Endothelial cell of umbilical vein (primary cell): ENCODE measurements at regions not wholly inside any gene's neighbourhood (a gene's known extent, or its start where the extent isn't known, plus 50 kb on each side); places are given as distances from the start of the nearest gene placed in this dataset.

Experiments
- BruUV-seq: library from RNA; stranded (reverse); fragments of 400-500 nt; replicated peaks from 2 replicates; lab custom pipeline; 2021; lab: Mats Ljungman, UMichigan
- CTCF ChIA-PET: fragments of 300-600, 350-600 bp; sonication (Branson Sonifier 250); formaldehyde crosslinking; loops from one replicate; lab custom pipeline; 2021; ENCODE audit warnings: antibody characterized with exemption, inconsistent platforms; lab: Charles Lee
- POLR2A ChIA-PET: fragments of 300-600, 350-600 bp; sonication (Branson Sonifier 250); formaldehyde crosslinking; loops from one replicate; lab custom pipeline; 2021; ENCODE audit warnings: antibody characterized with exemption, inconsistent platforms; lab: Charles Lee
- DNase-seq: peaks from one replicate; pipeline ENCODE4 v3.0.0-alpha.2; 2011; ENCODE audit warnings: low read depth, low spot score
- FAIRE-seq: peaks from 2 replicates; lab custom pipeline; 2011; peaks lifted over from hg19 to GRCh38; lab: Jason Lieb, UNC
- H2AFZ ChIP-seq: 2 replicates; pipeline ENCODE4 v1.6.0; 2012; ENCODE audit warnings: low read depth, low read length, control low read depth, inconsistent platforms
- H3K27ac ChIP-seq: 2 replicates; pipeline ENCODE4 v1.5.1; 2011; ENCODE audit warnings: low read depth, mild to moderate bottlenecking, control low read depth, low read length, moderate library complexity; ENCODE audit not compliant: insufficient read depth
- H3K27me3 ChIP-seq, 2 experiments: 2 replicates each; pipeline versions ENCODE4 v1.6.0 to v1.6.1; 2011; ENCODE audit warnings: low read length in 2 of 2, mixed read lengths in 1 of 2; ENCODE audit not compliant: control insufficient read depth in 2 of 2, insufficient read depth in 2 of 2
- H3K36me3 ChIP-seq, 2 experiments: 2 replicates in 1 of 2; 3 replicates in 1 of 2; pipeline ENCODE4 v1.5.1; 2011; ENCODE audit warnings: low read length in 2 of 2, mild to moderate bottlenecking in 1 of 2, moderate library complexity in 1 of 2; ENCODE audit not compliant: control insufficient read depth in 2 of 2, insufficient read depth in 2 of 2; ENCODE audit errors: extremely low read depth in 1 of 2
- H3K4me1 ChIP-seq: 3 replicates; pipeline ENCODE4 v1.5.1; 2011; ENCODE audit warnings: mild to moderate bottlenecking, low read length; ENCODE audit not compliant: control insufficient read depth, insufficient read depth; ENCODE audit errors: extremely low read depth
- H3K4me2 ChIP-seq: 2 replicates; pipeline ENCODE4 v1.6.1; 2011; ENCODE audit warnings: low read length, control low read depth, mixed read lengths; ENCODE audit not compliant: insufficient read depth
- H3K4me3 ChIP-seq, 3 experiments: fragments of 200-600 bp in 1 of 3; sonication (generic), shearing (Covaris generic) in 1 of 3; replicated peaks in 1 of 3; 2 replicates each; pipeline ENCODE4 v1.5.1; 2011 to 2016; ENCODE audit warnings: control low read depth in 3 of 3, low read length in 3 of 3, mild to moderate bottlenecking in 2 of 3, inconsistent platforms in 1 of 3, low read depth in 1 of 3, moderate library complexity in 1 of 3; ENCODE audit not compliant: insufficient read depth in 1 of 3
- H3K79me2 ChIP-seq: 2 replicates; pipeline ENCODE4 v1.6.0; 2012; ENCODE audit warnings: low read length, inconsistent platforms; ENCODE audit not compliant: control insufficient read depth, insufficient read depth
- H3K9ac ChIP-seq: replicated peaks from 2 replicates; pipeline ENCODE3; 2011; ENCODE audit warnings: low read length, control low read depth; ENCODE audit not compliant: insufficient read depth; ENCODE audit errors: extremely low read depth
- H3K9me1 ChIP-seq: replicated peaks from 3 replicates; pipeline ENCODE4 v1.6.0; 2011; ENCODE audit warnings: mild to moderate bottlenecking, low read length; ENCODE audit not compliant: control insufficient read depth, insufficient read depth; ENCODE audit errors: extremely low read depth
- H3K9me3 ChIP-seq: replicated peaks from 2 replicates; pipeline ENCODE4 v1.5.1; 2012; ENCODE audit warnings: low read length, inconsistent platforms; ENCODE audit not compliant: control insufficient read depth, insufficient read depth
- H4K20me1 ChIP-seq: replicated peaks from 2 replicates; pipeline ENCODE3; 2011; ENCODE audit warnings: mild to moderate bottlenecking, low read length; ENCODE audit not compliant: control insufficient read depth, insufficient read depth; ENCODE audit errors: extremely low read depth
- EZH2 ChIP-seq: IDR thresholded peaks from 2 replicates; pipeline ENCODE4 v1.6.1; 2012; ENCODE audit warnings: borderline replicate concordance, low read depth, mild to moderate bottlenecking, moderate library complexity, low read length, inconsistent platforms; ENCODE audit not compliant: severe bottlenecking
- FOS ChIP-seq: IDR thresholded peaks from 2 replicates; pipeline ENCODE4 v1.6.1; 2011; ENCODE audit warnings: mild to moderate bottlenecking, low read length, moderate library complexity, borderline replicate concordance; ENCODE audit not compliant: insufficient read depth
- GATA2 ChIP-seq: IDR thresholded peaks from 2 replicates; pipeline ENCODE4 v1.7.0; 2011; ENCODE audit warnings: low read depth, mild to moderate bottlenecking, moderate library complexity, mixed read lengths, low read length; ENCODE audit not compliant: insufficient read length, insufficient read depth
- JUN ChIP-seq: IDR thresholded peaks from 2 replicates; pipeline ENCODE4 v1.6.1; 2011; ENCODE audit warnings: borderline replicate concordance, low read depth; ENCODE audit not compliant: insufficient read length, insufficient read depth
- MYC ChIP-seq: IDR thresholded peaks from one replicate; pipeline ENCODE4 v1.6.1; 2011; ENCODE audit warnings: mild to moderate bottlenecking, low read depth, low read length
- POLR2A ChIP-seq: IDR thresholded peaks from 2 replicates; pipeline ENCODE4 v1.6.1; 2012; ENCODE audit warnings: low read depth, mild to moderate bottlenecking, control low read depth, low read length
- POLR2AphosphoS5 ChIP-seq: IDR thresholded peaks from 2 replicates; pipeline ENCODE4 v1.6.1; 2012; ENCODE audit warnings: low read depth, mild to moderate bottlenecking, control low read depth, low read length, moderate library complexity; ENCODE audit not compliant: insufficient read depth
- dilution Hi-C: fragments of 300-500 bp; cut with MboI; formaldehyde crosslinking; loops from one replicate; pipeline ENCODE4 v1.15.0; 2019; ENCODE audit warnings: low sequenced_read_pairs; ENCODE audit not compliant: extremely low pct_ligation_motif_present
- intact Hi-C: fragments of 100-400 bp; cut with micrococcal nuclease; formaldehyde crosslinking; loops from one replicate; pipeline ENCODE4 v1.10.0; 2022
- TF ChIP-seq, protein P1 (sequence below), 2 donors: IDR thresholded peaks; 1 replicate in 1 of 2; 2 replicates in 1 of 2; pipeline ENCODE4 v1.5.1; 2011; ENCODE audit warnings: low read length in 2 of 2, mild to moderate bottlenecking in 2 of 2, moderate library complexity in 2 of 2, control low read depth in 1 of 2, inconsistent platforms in 1 of 2, low read depth in 1 of 2; ENCODE audit not compliant: insufficient read depth in 1 of 2; ENCODE audit errors: extremely low read depth in 1 of 2
- TF ChIP-seq, protein P2 (sequence below): IDR thresholded peaks from 2 replicates; pipeline ENCODE4 v1.6.1; 2011; ENCODE audit not compliant: insufficient read depth, insufficient read length

DNA sequence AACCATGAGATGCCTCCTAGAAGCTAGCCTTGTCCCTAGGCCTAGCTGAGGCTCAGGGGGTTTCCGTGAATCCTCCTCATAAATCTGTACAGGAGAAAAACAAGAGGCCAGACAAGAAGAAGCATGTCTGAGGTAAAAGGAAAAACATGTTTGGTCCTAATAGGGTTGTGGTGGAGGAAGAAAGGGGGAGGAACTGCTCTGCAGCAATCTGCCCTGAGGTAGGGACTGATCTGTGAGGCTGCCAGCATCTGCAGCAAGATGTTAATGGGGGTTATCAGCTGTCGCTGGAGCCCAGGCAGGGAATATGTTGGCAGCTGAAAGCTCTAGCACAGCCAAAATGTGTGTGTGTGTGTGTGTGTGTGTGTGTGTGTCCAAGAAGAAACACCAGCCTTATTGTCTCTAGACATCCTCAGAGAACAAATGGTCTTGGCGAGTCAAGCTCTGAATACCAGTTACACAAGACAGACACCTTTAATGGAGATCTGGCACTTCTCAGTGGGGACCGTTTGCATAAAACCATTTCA lies 218.5 kb downstream of the NUAK1 start:
- no peak overlapping the region for H3K27ac ChIP-seq
- no peak overlapping the region for H3K4me2 ChIP-seq
- DNase-seq (peak; percentile 61), FAIRE-seq (no peak)
- ChIA-PET CTCF (no interaction called here), POLR2A (no interaction called here)
- no peak overlapping the region for H2AFZ ChIP-seq
- H3K4me3 ChIP-seq = no peak overlapping the region
- intact Hi-C loops = no loop called here
- H3K79me2 ChIP-seq = no peaks in the 10 kb centered on the region
- no peaks in the 10 kb centered on the region for H3K9me1 ChIP-seq
- dilution Hi-C loops = no loop called here
- H3K27me3 ChIP-seq = no peaks in the 10 kb centered on the region
- no peaks in the 10 kb centered on the region for H3K4me1 ChIP-seq
- TF ChIP-seq FOS (no peak), EZH2 (no peak), POLR2A (no peak), GATA2 (no peak), POLR2AphosphoS5 (no peak), JUN (no peak), MYC (no peak)
- TF ChIP-seq, protein P1, sequence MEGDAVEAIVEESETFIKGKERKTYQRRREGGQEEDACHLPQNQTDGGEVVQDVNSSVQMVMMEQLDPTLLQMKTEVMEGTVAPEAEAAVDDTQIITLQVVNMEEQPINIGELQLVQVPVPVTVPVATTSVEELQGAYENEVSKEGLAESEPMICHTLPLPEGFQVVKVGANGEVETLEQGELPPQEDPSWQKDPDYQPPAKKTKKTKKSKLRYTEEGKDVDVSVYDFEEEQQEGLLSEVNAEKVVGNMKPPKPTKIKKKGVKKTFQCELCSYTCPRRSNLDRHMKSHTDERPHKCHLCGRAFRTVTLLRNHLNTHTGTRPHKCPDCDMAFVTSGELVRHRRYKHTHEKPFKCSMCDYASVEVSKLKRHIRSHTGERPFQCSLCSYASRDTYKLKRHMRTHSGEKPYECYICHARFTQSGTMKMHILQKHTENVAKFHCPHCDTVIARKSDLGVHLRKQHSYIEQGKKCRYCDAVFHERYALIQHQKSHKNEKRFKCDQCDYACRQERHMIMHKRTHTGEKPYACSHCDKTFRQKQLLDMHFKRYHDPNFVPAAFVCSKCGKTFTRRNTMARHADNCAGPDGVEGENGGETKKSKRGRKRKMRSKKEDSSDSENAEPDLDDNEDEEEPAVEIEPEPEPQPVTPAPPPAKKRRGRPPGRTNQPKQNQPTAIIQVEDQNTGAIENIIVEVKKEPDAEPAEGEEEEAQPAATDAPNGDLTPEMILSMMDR (IDR thresholded peaks at IDR 0.05; ENCODE audit: extremely low read depth in 1 of 2, insufficient read depth in 1 of 2, low read depth in 1 of 2, low read length in 2 of 2) = no peak
- TF ChIP-seq, protein P2, sequence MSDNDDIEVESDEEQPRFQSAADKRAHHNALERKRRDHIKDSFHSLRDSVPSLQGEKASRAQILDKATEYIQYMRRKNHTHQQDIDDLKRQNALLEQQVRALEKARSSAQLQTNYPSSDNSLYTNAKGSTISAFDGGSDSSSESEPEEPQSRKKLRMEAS = no peak
- H3K36me3 ChIP-seq = no peaks in the 10 kb centered on the region
- no peaks in the 10 kb centered on the region for H4K20me1 ChIP-seq
- H3K9ac ChIP-seq = no peak overlapping the region
- BruUV-seq = no TSS peak
- no peaks in the 10 kb centered on the region for H3K9me3 ChIP-seq
